ENCODE measurements at regions not wholly inside any gene's neighbourhood (a gene's known extent, or its start where the extent isn't known, plus 50 kb on each side); places are given as distances from the start of the nearest gene placed in this dataset.

GRCh38 chr19:30719999-30720345 lies 347.8 kb downstream of the ZNF536 start:
- 0 out of 2 replicates have a peak, but pooled peaks cover 2% of the 10 kb centered on the region for H3K23me2 ChIP-seq (ENCODE audit: low read depth, low read length)
- peak overlapping the region; percentile 26 to 64 (median 48) for H3K4me3 ChIP-seq (ENCODE audit: extremely low read depth in 1 of 4, insufficient read depth in 2 of 4, low read depth in 3 of 4, low read length in 4 of 4)
- peak overlapping the region; percentile 29; the same call in 1 of the 2 replicates for H3K18ac ChIP-seq (ENCODE audit: extremely low read depth, low read length)
- H2AFZ ChIP-seq (ENCODE audit: low read length) = peak overlapping the region; percentile 94
- CTCF ChIA-PET (ENCODE audit: partially characterized antibody) = interaction anchor here (0.6 to 3.0 kb wide), 6 partner anchors 9 to 1218 kb away, joined by 3 to 10 read pairs (median 4); no protein-coding TSS in a partner anchor
- no peak overlapping the region for H3K23ac ChIP-seq (ENCODE audit: insufficient read length)
- no peak for TF ChIP-seq CBX5 (IDR thresholded peaks at IDR 0.05; ENCODE audit: low read depth, low read length)
- no peak for TF ChIP-seq CREB1 (IDR thresholded peaks at IDR 0.05)
- no peak for TF ChIP-seq BRCA1 (IDR thresholded peaks at IDR 0.05; ENCODE audit: low read depth, low read length)
- peak; percentile 17 for TF ChIP-seq KDM4A (IDR thresholded peaks at IDR 0.05; ENCODE audit: low read depth, low read length, severe bottlenecking)
- no peak for TF ChIP-seq JUND (IDR thresholded peaks at IDR 0.05; ENCODE audit: low read length)
- H3K9ac ChIP-seq (replicated peaks in 1 of 4; ENCODE audit: extremely low read depth in 1 of 4, low read depth in 3 of 4, low read length in 3 of 4) = peak overlapping the region in 2 of 4 experiments; percentile 13 to 39; a peak in 4 of 7 replicates
- no peak overlapping the region for H3K56ac ChIP-seq (replicated peaks; ENCODE audit: insufficient read length, low read depth, low read length)
- no peaks in the 10 kb centered on the region for H3K36me3 ChIP-seq (ENCODE audit: control insufficient read depth in 2 of 4, insufficient read depth in 4 of 4, low read length in 3 of 4)
- POLR2A ChIA-PET (ENCODE audit: partially characterized antibody) = interaction anchor here (1.1 to 1.7 kb wide), 2 partner anchors 12 to 25 kb away, joined by 3 to 4 read pairs; no protein-coding TSS in a partner anchor
- peak overlapping the region; percentile 69 for H3K4me2 ChIP-seq (ENCODE audit: insufficient read depth in 1 of 2, low read depth in 2 of 2, low read length in 2 of 2)
- 18% methylated on average over 9 of the region's 9 CpGs; no CpG with 5 or more reads in 1 of the 2 experiments for WGBS, 2 experiments (ENCODE audit: extremely low coverage in 1 of 2, insufficient coverage in 1 of 2, insufficient read length in 1 of 2, insufficient replicate concordance in 2 of 2, low coverage in 1 of 2, low lambda C conversion rate in 2 of 2, missing lambda C conversion rate in 1 of 2)
- no peaks in the 10 kb centered on the region for H3K9me3 ChIP-seq (ENCODE audit: insufficient read depth in 2 of 2, low read depth in 1 of 2, low read length in 1 of 2)
- H2BK120ac ChIP-seq (replicated peaks; ENCODE audit: low read depth, low read length) = no peak overlapping the region
- no peak for FAIRE-seq
- peak overlapping the region; percentile 6; the same call in 1 of the 2 replicates for H4K8ac ChIP-seq (ENCODE audit: extremely low read depth, insufficient read depth, low read length)
- peak in 1 of 2 experiments; percentile 58 for DNase-seq (ENCODE audit: low read depth in 1 of 2, low spot score in 2 of 2)
- H4K5ac ChIP-seq (ENCODE audit: insufficient read length, low read depth, low read length) = no peak overlapping the region
- no peak overlapping the region for H2BK15ac ChIP-seq (ENCODE audit: low read length)
- H2BK20ac ChIP-seq (ENCODE audit: low read length) = no peak overlapping the region
- H3K27me3 ChIP-seq (replicated peaks in 1 of 4; ENCODE audit: control insufficient read depth in 3 of 4, extremely low read depth in 1 of 4, insufficient read depth in 3 of 4, low read length in 3 of 4) = peaks cover 0 to 11% (median 5%) of the 10 kb centered on the region in 4 experiments; a peak in 3 of 7 replicates
- no peak overlapping the region for H2BK5ac ChIP-seq (ENCODE audit: low read depth, low read length)
- no peaks in the 10 kb centered on the region for H3K79me2 ChIP-seq (ENCODE audit: control insufficient read depth in 1 of 2, insufficient read depth in 2 of 2, low read length in 2 of 2)
- peaks cover 2 to 5% (median 3%) of the 10 kb centered on the region in 4 experiments; a peak in 6 of 7 replicates for H3K4me1 ChIP-seq (replicated peaks in 1 of 4; ENCODE audit: control insufficient read depth in 3 of 4, insufficient read depth in 4 of 4, low read length in 3 of 4)
- H3K14ac ChIP-seq (ENCODE audit: insufficient read length) = no peak overlapping the region
- H3K27ac ChIP-seq (ENCODE audit: low read depth, low read length) = no peak overlapping the region
- H2AK5ac ChIP-seq (ENCODE audit: low read depth, low read length) = no peak overlapping the region
- no peak overlapping the region for H3K4ac ChIP-seq (replicated peaks; ENCODE audit: insufficient read length, low read depth, low read length)
- no peaks in the 10 kb centered on the region for H4K20me1 ChIP-seq (replicated peaks in 1 of 2; ENCODE audit: control insufficient read depth in 1 of 2, insufficient read depth in 2 of 2, low read length in 2 of 2)
- H3K79me1 ChIP-seq (ENCODE audit: low read depth, low read length) = no peaks in the 10 kb centered on the region
- 0 out of 2 replicates have a peak overlapping the region, but pooled peaks have one; percentile 68 for H2BK12ac ChIP-seq (ENCODE audit: low read depth, low read length)
- peak overlapping the region; percentile 27 for H4K91ac ChIP-seq (replicated peaks; ENCODE audit: insufficient read length, low read length)
